SK-N-DZ (cell line): ENCODE measurements at regions not wholly inside any gene's neighbourhood (a gene's known extent, or its start where the extent isn't known, plus 50 kb on each side); places are given as distances from the start of the nearest gene placed in this dataset.
"Not testable (repeated sequence)": the region's sequence is repeated elsewhere in the genome, so short reads cannot be mapped to it uniquely, and the experiment has no call there.

Experiments
- DNase-seq: peaks from one replicate; pipeline ENCODE4 v3.0.0-alpha.2; 2015; ENCODE audit warnings: low spot score

DNA sequence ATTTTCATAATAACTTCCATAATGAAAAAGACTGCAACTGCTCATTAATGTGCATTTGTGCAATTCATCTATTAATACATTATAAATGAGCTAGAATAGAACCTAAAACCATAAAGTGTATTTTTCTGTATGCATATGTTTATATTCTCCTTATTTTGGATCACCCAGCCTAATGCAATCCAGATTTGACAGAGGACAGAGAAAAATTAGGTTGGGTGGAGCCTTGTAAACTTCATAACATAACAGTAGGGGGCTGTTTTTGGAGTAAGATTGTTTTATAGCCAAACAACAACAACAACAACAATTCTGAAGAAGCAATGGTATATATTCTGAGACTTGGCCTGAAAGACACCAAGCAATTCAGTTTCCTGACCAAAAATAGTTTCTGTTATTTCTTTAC, 615.3 kb upstream of the SLIT2 start:
- no peak for DNase-seq

DNA sequence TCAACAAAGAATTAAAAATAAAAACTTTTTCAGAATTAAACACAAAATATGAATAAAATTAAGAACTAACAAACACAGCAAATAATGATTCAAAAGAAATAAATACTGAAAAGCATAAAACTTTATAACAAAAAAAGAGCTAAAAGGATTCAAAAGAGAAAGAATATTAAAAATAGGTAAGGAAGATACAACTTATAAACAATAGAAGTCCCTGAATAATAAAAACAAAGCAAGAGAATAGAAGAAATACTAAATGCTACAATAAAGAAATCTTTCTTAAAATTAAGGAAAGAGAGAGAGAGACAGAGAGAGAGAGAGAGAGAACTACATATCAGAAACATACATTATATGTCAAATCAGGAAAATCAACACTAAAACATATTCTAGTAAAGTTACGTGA, 619.9 kb upstream of the SLIT2 start:
- no peak for DNase-seq

DNA sequence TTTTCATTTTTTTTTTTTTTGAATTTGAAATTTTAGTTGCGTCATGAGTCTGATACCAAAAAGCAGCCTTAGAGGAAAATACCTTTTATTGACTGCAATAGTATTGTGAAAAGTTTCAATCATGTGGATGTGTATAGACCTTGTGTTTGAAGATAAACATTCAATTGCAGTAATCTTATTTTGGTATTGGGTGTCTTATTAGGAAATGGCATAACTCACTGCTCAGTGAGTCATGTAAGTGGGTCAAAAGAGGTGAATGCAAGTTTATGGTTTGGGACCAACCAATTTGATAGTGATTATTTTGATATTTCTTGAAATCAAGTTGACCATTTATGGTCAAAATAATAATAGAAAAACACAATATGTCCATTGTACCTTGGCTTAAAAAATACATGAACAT, 627.8 kb upstream of the SLIT2 start:
- DNase-seq: no peak

DNA sequence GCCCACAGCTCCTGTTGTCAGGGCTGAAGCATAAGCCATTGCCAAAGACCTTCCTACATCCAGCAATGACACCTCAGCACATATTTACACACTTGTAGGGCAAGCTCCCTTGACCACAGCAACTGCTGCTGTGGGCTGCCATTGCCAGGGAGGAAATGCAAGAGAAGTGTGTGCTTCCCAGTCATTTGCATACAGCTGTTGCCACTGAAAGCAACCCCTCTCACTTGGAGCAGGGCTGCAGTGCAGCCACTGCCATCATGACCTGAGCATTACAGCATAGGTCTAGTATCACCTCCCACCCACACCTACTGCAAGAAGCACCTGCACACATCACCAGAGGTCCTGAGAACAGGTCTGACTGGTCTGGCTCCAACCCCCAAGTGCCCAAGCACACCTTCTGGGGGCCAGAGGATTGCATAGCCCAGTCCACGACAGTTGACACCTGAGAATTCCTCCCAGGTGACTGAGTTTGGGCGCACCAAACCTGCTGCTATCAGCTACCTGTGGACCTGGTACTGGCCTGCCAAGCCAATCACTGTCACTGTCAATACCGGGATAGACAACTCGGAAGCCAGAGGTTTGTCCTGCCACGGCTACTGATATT, 636.5 kb upstream of the SLIT2 start:
- DNase-seq: peak; percentile 3

DNA sequence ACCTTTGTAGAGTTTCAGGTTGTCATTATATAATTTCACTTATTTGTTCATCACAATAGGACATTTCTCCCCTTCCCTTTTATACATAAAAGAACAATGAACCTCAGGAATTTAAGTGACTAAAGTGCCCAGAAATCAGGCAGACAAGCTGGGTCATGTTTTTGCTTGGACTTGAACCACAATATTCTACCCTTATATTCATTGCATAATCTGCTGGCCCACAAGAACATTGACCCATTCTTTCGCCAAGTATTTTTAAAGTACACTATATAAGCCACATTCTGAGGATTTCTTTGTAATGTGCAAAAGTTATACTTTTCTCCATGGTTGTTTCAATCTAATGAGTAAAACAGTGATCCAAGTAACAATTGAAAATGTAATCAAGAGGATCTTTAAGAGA, 637.5 kb upstream of the SLIT2 start:
- DNase-seq: no peak

DNA sequence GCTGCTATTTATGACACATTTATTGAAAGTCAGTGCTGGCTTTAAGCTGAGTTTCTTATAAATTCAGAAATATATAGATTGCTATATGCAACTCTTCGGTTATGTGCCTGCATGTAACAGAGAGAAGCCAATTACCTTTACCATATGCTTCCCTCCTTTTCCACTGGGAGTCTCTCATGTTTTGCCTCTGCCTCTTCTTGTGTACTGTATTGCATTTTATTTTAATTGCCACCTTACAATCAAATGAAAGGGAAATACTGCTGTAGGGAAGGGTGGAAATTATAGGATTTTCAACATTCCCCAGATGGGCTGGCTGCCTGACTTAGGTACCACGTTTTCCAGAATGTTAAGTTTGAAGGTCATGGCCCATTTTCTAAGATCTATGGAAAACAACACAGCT, 655.4 kb upstream of the SLIT2 start:
- no peak for DNase-seq

DNA sequence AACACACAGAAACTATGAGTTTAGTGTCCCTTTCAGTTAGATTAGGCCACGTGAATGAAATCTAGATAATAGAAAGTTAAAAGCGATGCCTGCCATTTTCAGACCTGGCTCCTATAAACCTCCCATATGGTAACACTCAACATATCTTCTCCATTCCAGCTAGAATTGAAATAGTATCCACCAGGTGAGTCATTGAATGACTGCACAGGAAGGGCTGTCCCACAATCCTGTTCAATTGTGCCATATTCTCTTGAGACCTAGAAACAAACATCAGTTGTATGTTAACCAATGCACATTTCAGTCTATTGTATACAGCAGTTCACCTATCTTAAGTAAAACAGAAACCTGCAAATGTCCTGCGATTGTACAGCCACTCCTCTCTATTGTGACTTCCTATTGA, 659.3 kb upstream of the SLIT2 start:
- DNase-seq: no peak

DNA sequence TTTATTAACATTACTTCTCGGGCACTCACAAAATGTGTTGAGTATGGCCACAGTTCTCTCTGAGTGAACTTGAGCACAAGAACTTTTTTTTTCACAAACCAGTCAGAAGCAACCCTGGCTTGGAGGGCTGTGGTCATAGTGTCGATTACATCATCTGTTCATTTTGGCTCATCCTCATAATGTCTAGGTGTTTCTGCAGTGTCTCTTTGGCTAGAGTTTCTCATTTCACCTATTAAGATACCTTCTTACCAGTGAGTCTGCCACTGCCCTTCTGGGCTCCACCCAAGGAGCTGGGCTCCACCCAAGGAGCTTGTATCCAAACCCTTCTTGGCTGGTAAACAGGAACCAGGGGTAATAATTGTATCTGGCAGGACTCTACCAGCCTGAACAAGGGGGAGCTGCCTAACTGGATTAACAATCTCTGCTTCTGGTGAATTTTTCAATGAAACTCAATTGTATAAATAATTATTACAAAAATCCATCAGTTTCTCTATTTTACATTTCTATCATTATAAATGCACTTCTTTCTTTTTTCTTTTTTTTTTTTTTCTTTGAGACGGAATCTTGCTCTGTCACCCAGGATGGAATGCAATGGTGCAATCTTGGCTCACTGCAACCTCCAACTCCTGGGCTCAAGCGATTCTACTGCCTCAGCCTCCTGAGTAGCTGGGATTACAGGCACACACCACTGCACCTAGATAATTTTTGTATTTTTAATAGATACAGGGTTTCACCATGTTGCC, 667.7 kb upstream of the SLIT2 start:
- no peak for DNase-seq

DNA sequence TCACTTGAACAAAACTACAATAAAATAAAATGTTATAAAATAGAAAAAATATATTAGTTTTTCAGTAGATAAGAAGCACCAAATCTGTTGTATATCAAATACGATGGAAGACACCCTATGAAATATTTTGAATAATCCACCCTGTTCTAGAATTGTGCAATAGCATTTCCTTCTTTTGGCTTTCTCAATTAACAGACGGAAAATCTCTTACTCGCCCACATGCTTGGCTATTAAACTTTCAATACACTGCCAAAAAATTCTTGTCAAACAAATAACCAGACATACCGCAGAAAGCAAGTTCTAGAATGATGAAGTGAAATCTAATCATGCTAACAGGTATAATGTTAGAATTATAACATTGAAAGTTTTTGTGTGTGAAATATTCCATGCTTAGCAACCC, 671.6 kb upstream of the SLIT2 start:
- no peak for DNase-seq

DNA sequence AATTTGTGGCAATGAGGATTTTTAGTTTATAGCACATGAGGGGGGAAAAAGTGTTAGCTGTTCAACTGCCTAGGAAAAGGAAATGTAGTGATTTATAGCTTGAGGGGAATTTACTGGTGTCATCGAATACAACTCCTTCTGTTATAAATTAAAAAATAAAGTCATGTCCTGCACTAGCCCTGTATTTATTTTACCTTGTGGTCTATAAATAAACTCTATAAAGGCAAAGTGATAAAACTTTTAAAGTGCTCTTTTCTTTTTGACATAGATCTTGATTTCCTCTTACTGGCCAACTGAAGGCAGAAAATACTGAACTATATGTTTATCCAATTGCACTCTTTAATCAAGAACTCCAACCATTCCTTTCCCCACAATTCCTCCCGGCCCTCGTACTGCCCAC, 672.1 kb upstream of the SLIT2 start:
- no peak for DNase-seq

DNA sequence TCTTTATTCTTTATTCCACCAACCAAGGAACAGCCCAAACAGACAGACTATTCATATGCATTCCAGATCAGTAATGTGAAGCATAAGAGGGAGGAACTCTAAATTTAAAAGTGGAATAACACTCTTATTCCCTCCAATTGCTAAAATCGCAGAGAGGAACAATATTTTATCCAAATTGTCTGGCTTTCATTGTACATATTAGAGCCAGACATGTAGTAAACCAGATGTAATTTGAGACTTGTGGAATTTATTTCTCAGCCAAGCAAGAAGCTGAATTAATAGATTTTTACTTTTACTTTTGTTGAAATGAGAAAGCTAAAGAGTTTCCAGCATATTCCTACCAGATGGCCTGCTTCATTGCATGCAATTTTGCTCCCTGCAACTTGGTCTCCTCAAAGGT, 674.6 kb upstream of the SLIT2 start:
- DNase-seq: no peak

DNA sequence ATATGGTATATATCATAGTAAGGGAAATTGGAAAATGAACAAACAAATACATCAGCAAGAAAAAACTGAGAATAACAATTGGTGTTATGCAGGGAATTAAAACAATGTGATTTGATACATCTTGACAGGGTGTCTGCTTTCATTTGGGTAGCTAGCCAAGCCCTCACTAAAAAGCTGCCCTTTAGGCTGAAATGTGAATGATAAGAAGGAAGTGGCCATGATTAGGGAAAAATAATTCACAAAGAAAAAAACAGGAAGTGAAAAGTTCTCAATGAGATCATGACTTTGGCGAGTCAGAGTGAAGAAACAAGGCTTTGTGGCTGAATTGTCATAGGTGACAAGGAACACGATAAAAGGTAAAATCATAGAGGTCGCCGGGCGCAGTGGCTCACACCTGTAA, 675.8 kb upstream of the SLIT2 start:
- no peak for DNase-seq

DNA sequence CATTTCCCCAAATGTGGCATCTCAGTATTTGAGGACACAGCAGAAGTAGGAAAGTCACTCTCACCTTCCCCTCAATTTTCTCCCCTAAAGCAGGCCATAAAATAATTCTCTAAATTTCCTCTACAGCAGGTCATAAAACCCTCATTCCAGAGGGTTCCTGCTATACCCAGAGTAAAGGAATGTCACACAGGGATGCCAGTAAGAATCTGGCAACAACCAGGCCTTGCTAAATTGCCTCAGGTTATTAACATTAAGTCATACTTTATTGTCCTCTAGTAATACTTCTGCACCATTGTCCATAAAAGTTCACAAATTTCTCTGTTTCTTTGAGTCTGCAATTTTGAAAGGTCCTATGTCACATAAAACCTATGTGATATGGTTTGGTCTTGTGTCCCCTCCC, 685.7 kb upstream of the SLIT2 start:
- no peak for DNase-seq

DNA sequence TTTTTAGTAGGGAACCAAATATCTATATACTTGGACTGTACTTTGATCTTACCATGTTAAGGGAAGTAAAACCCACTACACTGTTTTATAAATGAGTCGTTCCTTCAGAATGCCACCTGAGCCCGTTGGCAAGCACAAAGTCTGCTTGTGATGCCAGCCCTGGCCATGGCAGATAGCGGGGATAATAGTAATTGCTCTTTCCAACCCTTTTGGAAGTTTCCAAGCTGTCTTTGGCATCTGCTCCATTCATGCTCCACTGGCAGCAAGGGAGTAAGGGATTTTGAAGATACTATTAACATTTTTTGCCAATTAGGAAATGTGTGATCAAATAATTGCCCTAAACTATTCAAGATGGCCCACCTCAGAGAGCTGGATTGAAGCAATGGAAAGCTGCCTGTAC, 689.2 kb upstream of the SLIT2 start:
- DNase-seq: no peak

DNA sequence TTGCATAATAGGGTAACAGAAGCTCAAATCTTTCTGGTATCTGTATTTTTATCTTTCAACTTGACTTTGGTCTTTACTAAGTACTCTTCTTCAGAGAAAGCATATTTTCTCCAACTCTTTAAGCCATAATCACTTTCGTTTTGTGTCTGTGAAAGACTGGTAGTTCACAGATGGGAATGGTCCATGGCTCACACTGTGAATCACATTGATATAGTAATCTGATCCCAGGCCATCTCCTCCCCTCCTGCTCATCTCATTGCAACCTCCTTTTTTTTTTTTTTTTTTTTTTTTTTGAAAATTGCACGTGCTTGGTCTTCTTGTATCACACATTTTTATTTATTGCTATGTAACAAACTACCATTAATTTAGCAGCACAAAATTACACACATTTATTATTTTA, 694.5 kb upstream of the SLIT2 start:
- no peak for DNase-seq

DNA sequence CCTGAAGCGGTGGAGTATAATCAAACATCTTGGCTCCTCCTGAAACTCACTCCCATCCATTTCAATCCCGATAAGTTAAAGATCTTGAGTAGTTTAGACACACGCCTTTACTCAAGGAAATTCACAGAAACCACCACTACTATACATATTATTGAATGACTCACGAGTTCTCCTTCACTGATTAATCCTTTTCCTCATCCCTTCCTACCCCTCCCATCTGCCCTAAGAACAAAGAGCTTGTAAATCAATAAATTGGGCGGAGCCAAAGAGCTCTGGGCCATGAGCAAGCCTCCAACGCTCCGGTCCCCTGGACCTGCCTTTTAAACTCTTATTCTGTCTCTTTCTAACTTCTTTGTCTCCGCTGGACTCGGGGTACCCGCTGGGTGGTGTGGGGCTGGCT, 695.4 kb upstream of the SLIT2 start:
- DNase-seq: not testable (repeated sequence)

DNA sequence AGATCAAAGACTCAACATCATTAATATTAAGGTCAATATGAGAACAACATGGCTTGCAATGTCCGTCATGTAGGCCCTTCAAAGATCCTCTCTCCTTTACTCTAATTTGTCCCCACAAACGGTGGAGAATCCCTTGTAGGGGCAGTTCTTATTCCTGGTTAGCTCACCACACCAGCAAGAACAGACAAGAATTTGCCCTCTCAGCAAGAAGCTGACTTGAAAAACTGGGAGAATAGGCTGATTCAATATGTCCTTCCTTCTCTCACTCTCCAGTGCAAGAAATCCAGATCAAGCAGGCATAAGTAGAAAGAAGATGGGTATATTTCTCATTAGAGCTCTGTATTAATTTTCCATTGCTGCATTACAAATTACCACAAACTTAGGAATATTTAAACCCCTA, 704.2 kb upstream of the SLIT2 start:
- no peak for DNase-seq

DNA sequence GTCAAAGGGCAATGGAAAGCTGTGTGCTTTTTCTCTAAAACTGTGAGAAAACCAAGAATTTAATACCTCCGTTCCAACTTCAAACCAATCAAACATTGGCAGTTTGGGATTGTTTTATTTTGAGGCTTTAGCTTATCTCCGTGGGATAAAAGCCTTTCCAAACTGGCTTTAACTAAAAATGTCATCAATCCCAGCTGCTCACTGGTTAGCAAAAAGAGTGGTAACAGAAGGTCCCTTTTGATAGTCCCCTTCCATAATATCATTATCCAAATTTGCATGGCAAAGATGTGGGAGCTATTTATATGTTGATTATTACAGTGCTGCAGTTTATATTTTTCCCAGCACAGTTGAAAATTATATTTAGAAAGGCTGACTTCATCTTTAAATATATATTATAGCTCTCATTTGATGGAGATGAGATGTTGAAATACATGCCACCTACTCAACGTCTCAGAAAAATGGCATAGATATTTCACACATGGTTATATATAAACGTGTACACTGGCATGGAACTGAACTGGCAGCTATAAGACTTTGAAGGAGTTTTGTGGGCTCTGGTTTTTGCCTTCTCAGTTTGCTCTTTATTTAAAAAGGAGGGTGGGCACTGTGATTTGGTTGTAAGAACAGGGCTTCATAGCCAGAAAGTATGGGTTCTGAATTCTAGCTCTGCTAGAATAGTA, 707.1 kb upstream of the SLIT2 start:
- DNase-seq: no peak

DNA sequence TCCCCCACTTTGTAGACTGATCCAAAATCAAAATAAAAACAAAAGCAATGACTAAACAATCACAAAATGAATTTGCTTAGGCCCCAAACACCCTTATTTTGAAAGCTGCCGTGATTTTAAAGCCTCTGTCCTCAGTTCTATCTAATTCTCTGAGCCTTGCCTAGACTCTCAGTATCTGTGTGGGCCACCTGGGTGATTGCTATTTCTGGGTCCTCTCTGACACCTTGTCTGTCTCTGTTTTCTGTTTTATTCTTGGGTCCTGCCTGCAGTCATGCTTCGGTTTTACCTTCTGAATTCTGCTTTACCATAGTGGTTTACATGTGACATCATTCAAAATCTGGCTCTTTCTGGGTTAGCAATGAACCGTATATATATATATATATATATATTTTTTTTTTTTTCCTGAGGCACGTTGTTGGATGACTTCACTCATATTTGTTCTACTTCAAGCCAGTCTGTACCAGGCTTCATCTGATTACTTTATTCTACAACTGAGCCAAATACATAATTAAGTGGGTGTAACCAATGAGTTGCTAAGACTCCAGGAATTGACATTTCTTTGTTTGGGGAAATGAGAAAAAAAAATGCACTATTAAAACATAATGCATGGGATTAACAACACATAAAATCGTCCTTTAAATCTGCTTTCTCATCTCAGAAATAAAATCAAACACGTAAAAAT, 710.7 kb upstream of the SLIT2 start:
- DNase-seq: no peak

DNA sequence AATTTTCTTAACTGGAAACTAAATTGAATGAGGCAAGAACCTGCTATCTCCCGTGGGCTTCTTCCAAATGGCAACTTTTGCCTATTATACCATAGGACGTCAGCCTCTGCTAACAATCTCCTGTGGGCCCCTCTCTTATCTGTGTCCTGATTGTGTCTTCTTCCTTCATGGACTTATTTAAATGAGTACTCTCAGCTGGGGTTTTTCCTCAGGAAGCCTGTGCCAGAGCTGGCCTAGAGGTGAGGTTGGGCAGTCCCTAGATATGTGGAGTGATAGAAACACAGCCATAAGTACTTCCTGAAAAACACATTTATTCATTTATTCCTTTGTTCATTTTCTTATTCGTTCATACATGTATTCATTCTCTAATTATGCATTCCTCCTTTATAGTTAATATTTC, 712.5 kb upstream of the SLIT2 start:
- no peak for DNase-seq

DNA sequence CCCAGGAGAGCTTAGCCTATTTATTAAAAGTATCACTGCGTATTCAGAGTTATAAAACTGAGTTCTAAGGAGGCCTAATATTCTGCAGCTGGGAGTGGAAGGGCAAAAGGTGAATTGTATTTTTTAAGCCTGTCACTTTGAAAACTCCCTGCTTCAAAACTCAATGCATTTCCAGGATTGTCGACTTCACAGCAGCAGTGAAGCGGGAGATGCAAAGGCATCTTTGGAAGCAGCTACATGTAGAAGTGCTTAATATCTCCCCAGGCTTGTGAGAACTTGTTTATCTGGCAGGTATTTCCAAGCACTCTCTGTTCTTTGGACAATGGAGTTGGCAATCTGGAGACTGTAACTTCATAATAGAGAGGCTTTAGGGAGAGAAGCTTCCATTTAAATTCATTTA, 717.5 kb upstream of the SLIT2 start:
- DNase-seq: no peak
